NCI-H82 treated with DMSO at 0.1 percent for 48 hours (cell line): ENCODE measurements at regions not wholly inside any gene's neighbourhood (a gene's known extent, or its start where the extent isn't known, plus 50 kb on each side); places are given as distances from the start of the nearest gene placed in this dataset.

Experiments used
- DNase-seq: peaks from one replicate; lab custom pipeline; 2025; ENCODE audit not compliant: unreplicated experiment; lab: John Stamatoyannopoulos, UW

GRCh38 chr15:88321271-88321670, 64.7 kb upstream of the NTRK3 start:
- no peak for DNase-seq

DNA sequence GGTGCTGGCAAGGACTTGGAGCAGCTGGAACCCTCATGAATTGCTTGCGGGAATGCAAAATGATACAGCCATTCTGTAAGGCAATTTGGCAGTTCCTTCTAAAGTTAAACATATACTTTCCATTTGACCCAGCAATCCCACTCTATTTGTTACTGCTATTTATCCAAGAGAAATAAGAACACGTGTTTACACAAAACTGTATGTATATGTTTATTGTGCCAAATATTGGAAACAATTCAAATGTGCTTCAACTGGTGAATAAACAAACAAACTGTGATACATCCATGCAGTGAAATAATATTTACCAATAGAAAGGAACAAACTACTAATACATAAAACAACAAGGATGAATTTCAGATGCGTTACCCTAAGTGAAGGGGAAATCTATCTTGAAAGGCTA, 60.0 kb upstream of the NTRK3 start:
- no peak for DNase-seq

GRCh38 chr15:88315221-88315878, 58.8 kb upstream of the NTRK3 start:
- no peak for DNase-seq

GRCh38 chr15:88312941-88313579, 56.5 kb upstream of the NTRK3 start:
- no peak for DNase-seq

- DNase-seq: no peak
These were observed 52.8 kb upstream of the NTRK3 start for GRCh38 chr15:88309363-88309762.

DNA sequence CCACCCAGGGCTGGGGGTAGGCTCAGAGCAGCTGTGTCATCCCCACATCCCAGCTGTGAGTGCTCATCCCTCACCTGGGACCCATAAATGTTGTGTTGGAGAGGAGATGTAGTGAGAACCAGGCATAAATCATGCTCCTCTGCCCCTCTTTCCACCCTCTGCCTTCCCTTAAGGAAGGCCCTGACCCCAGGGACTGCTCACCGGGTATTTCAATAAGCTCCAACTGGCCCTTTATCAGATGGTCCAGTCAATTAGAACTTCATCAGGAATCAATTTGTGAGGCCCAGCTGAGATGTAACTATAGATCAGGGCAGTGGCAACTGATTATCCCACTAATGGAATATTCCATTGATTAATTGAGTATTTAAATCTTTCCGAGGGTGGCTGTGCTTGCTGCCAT, 50.8 kb upstream of the NTRK3 start:
- DNase-seq: no peak
